Panc1 (cell line): ENCODE measurements at regions not wholly inside any gene's neighbourhood (a gene's known extent, or its start where the extent isn't known, plus 50 kb on each side); places are given as distances from the start of the nearest gene placed in this dataset.

Experiments
- ATAC-seq: fragments of 200-7000 bp; cut with Tn5 transposase; 2 replicates; pipeline ENCODE4 v1.9.1; 2020; ENCODE audit warnings: mild to moderate bottlenecking, moderate library complexity
- BruUV-seq: library from RNA; stranded (reverse); fragments of 400-500 nt; replicated peaks from 2 replicates; lab custom pipeline; 2021; lab: Mats Ljungman, UMichigan
- CTCF ChIA-PET: fragments of 300-600 bp; sonication (Branson Sonifier 250); formaldehyde crosslinking; loops from one replicate; lab custom pipeline; 2022; ENCODE audit warnings: antibody characterized with exemption; lab: Charles Lee
- POLR2A ChIA-PET: fragments of 300-600 bp; sonication (Branson Sonifier 250); formaldehyde crosslinking; loops from one replicate; lab custom pipeline; 2022; ENCODE audit warnings: antibody characterized with exemption; lab: Charles Lee
- DNase-seq: peaks from one replicate; pipeline ENCODE4 v3.0.0-alpha.2; 2010; ENCODE audit warnings: low read depth, low spot score
- H3K27ac ChIP-seq: 2 replicates; pipeline ENCODE4 v1.5.1; 2011; ENCODE audit warnings: mild to moderate bottlenecking, low read length, inconsistent platforms
- H3K27me3 ChIP-seq: fragments of 200-500 bp; sonication (Bioruptor generic); 2 replicates; pipeline ENCODE4 v1.6.0; 2014; ENCODE audit warnings: low read length, inconsistent platforms; ENCODE audit not compliant: control insufficient read depth, insufficient read depth
- H3K36me3 ChIP-seq: fragments of 200-500 bp; sonication (Bioruptor generic); 2 replicates; pipeline ENCODE4 v1.5.1; 2014; ENCODE audit warnings: inconsistent platforms, mild to moderate bottlenecking, low read length, moderate library complexity; ENCODE audit not compliant: control insufficient read depth, insufficient read depth
- H3K4me1 ChIP-seq: 2 replicates; pipeline ENCODE4 v1.5.1; 2011; ENCODE audit warnings: inconsistent platforms, mild to moderate bottlenecking, low read length, moderate library complexity; ENCODE audit not compliant: control insufficient read depth, insufficient read depth
- H3K4me3 ChIP-seq, 2 experiments: 2 replicates each; pipeline ENCODE4 v1.5.1; 2011 to 2012; ENCODE audit warnings: low read depth in 2 of 2, low read length in 2 of 2, mild to moderate bottlenecking in 2 of 2, inconsistent platforms in 1 of 2, moderate library complexity in 1 of 2
- H3K9me3 ChIP-seq: fragments of 200-500 bp; sonication (Bioruptor generic); 2 replicates; pipeline ENCODE4 v1.5.1; 2014; ENCODE audit warnings: low read depth, mild to moderate bottlenecking, inconsistent platforms, low read length, moderate library complexity; ENCODE audit not compliant: control insufficient read depth, insufficient read depth
- CTCF ChIP-seq: fragments of 450-650 bp; IDR thresholded peaks from 2 replicates; pipeline ENCODE4 v1.5.1; 2017; ENCODE audit warnings: mild to moderate bottlenecking
- POLR2AphosphoS5 ChIP-seq: IDR thresholded peaks from 2 replicates; pipeline ENCODE4 v1.6.1; 2012; ENCODE audit warnings: mild to moderate bottlenecking, low read depth, low read length, moderate library complexity
- SIN3A ChIP-seq: IDR thresholded peaks from 2 replicates; pipeline ENCODE4 v1.6.1; 2012; ENCODE audit warnings: low read depth, mild to moderate bottlenecking, low read length, moderate library complexity, borderline replicate concordance; ENCODE audit not compliant: insufficient read depth
- TCF7L2 ChIP-seq: IDR thresholded peaks from 2 replicates; pipeline ENCODE4 v1.6.1; 2011; ENCODE audit warnings: mild to moderate bottlenecking, low read depth, low read length, inconsistent platforms
- in situ Hi-C: cut with HindIII; loops from 2 replicates; pipeline ENCODE4 v1.10.0; 2016; ENCODE audit warnings: low sequenced_read_pairs, low pct_unique_long_range_greater_than_20kb
- intact Hi-C: fragments of 100-400 bp; cut with micrococcal nuclease; formaldehyde crosslinking; loops from one replicate; pipeline ENCODE4 v1.10.0; 2022; ENCODE audit not compliant: unreplicated experiment
- TF ChIP-seq, protein P1 (sequence below), 2 experiments: IDR thresholded peaks; 2 replicates each; pipeline ENCODE4 v1.6.1; 2011 to 2012; ENCODE audit warnings: low read depth in 2 of 2, control low read depth in 1 of 2, low read length in 1 of 2, mild to moderate bottlenecking in 1 of 2, moderate library complexity in 1 of 2; ENCODE audit not compliant: insufficient read depth in 1 of 2

- Histone ChIP-seq H3K27ac (no peak overlapping the region), H3K9me3 (no peaks in the 10 kb centered on the region), H3K36me3 (no peaks in the 10 kb centered on the region), H3K4me3 (no peak overlapping the region), H3K4me1 (no peaks in the 10 kb centered on the region), H3K27me3 (no peaks in the 10 kb centered on the region; the same call in 1 of the 2 replicates)
- intact Hi-C loops, result no loop called here
- TF ChIP-seq, protein P1, sequence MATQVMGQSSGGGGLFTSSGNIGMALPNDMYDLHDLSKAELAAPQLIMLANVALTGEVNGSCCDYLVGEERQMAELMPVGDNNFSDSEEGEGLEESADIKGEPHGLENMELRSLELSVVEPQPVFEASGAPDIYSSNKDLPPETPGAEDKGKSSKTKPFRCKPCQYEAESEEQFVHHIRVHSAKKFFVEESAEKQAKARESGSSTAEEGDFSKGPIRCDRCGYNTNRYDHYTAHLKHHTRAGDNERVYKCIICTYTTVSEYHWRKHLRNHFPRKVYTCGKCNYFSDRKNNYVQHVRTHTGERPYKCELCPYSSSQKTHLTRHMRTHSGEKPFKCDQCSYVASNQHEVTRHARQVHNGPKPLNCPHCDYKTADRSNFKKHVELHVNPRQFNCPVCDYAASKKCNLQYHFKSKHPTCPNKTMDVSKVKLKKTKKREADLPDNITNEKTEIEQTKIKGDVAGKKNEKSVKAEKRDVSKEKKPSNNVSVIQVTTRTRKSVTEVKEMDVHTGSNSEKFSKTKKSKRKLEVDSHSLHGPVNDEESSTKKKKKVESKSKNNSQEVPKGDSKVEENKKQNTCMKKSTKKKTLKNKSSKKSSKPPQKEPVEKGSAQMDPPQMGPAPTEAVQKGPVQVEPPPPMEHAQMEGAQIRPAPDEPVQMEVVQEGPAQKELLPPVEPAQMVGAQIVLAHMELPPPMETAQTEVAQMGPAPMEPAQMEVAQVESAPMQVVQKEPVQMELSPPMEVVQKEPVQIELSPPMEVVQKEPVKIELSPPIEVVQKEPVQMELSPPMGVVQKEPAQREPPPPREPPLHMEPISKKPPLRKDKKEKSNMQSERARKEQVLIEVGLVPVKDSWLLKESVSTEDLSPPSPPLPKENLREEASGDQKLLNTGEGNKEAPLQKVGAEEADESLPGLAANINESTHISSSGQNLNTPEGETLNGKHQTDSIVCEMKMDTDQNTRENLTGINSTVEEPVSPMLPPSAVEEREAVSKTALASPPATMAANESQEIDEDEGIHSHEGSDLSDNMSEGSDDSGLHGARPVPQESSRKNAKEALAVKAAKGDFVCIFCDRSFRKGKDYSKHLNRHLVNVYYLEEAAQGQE (IDR thresholded peaks at IDR 0.05; ENCODE audit: insufficient read depth in 1 of 2, low read depth in 2 of 2, low read length in 1 of 2), result no peak
- TF ChIP-seq CTCF (no peak), SIN3A (no peak), TCF7L2 (no peak), POLR2AphosphoS5 (no peak)
- ChIA-PET CTCF (no interaction called here), POLR2A (no interaction called here)
- in situ Hi-C loops, result no loop called here
- BruUV-seq, result no TSS peak
- ATAC-seq, result no peak
- no peak for DNase-seq
Measured at GRCh38 chr12:107144441-107144840, 51.1 kb upstream of the CRY1 start.

GRCh38 chr12:107144990-107145389 is 51.6 kb upstream of the CRY1 start:
- Histone ChIP-seq H3K27me3 (no peaks in the 10 kb centered on the region; the same call in 1 of the 2 replicates), H3K4me3 (no peak overlapping the region), H3K27ac (no peak overlapping the region), H3K4me1 (no peaks in the 10 kb centered on the region), H3K36me3 (no peaks in the 10 kb centered on the region), H3K9me3 (no peaks in the 10 kb centered on the region)
- CTCF ChIA-PET, result no interaction called here
- no peak for ATAC-seq
- BruUV-seq, result no TSS peak
- in situ Hi-C loops (no loop called here), intact Hi-C loops (no loop called here)
- POLR2A ChIA-PET, result no interaction called here
- TF ChIP-seq SIN3A, result no peak
- TF ChIP-seq, protein P1 (IDR thresholded peaks at IDR 0.05; ENCODE audit: insufficient read depth in 1 of 2, low read depth in 2 of 2, low read length in 1 of 2), result no peak
- TF ChIP-seq TCF7L2, result no peak
- TF ChIP-seq POLR2AphosphoS5, result no peak
- no peak for TF ChIP-seq CTCF
- DNase-seq, result no peak
